Mesendoderm (in vitro differentiated cells): ENCODE measurements at regions not wholly inside any gene's neighbourhood (a gene's known extent, or its start where the extent isn't known, plus 50 kb on each side); places are given as distances from the start of the nearest gene placed in this dataset.

ENCODE experiments used
- DNase-seq: peaks from one replicate; pipeline ENCODE4 v3.0.0; 2013
- H2AK5ac ChIP-seq: 2 replicates; pipeline ENCODE4 v1.6.1; 2013; ENCODE audit warnings: low read length, inconsistent platforms
- H2BK120ac ChIP-seq: 2 replicates; pipeline ENCODE4 v1.6.1; 2013; ENCODE audit warnings: low read depth, mild to moderate bottlenecking, low read length, moderate library complexity, mixed read lengths
- H2BK15ac ChIP-seq: replicated peaks from 2 replicates; pipeline ENCODE4 v1.6.1; 2013; ENCODE audit warnings: low read depth, mild to moderate bottlenecking, moderate library complexity
- H2BK5ac ChIP-seq: 2 replicates; pipeline ENCODE4 v1.6.1; 2013; ENCODE audit warnings: low read length, inconsistent platforms
- H3K18ac ChIP-seq: 2 replicates; pipeline ENCODE4 v1.6.1; 2013; ENCODE audit warnings: mild to moderate bottlenecking, low read length, mixed read lengths
- H3K23ac ChIP-seq: one replicate; pipeline ENCODE4 v1.6.1; 2013; ENCODE audit warnings: low read length
- H3K27ac ChIP-seq: 2 replicates; pipeline ENCODE4 v1.5.1; 2013; ENCODE audit warnings: low read depth, mild to moderate bottlenecking, inconsistent platforms, low read length, moderate library complexity
- H3K27me3 ChIP-seq: 2 replicates; pipeline ENCODE4 v1.6.1; 2013; ENCODE audit warnings: low read length, control low read depth, mild to moderate bottlenecking, inconsistent platforms; ENCODE audit not compliant: insufficient read depth, poor library complexity
- H3K36me3 ChIP-seq: 2 replicates; pipeline ENCODE4 v1.6.1; 2013; ENCODE audit warnings: low read length, inconsistent platforms; ENCODE audit not compliant: control insufficient read depth, insufficient read depth
- H3K4ac ChIP-seq: one replicate; pipeline ENCODE4 v1.6.1; 2013; ENCODE audit warnings: low read depth, mild to moderate bottlenecking, low read length, moderate library complexity
- H3K4me1 ChIP-seq: 2 replicates; pipeline ENCODE4 v1.6.1; 2013; ENCODE audit warnings: low read depth, low read length, inconsistent platforms; ENCODE audit not compliant: control insufficient read depth
- H3K4me2 ChIP-seq: 2 replicates; pipeline ENCODE4 v1.6.1; 2013; ENCODE audit warnings: low read length
- H3K4me3 ChIP-seq: 2 replicates; pipeline ENCODE4 v1.5.1; 2013; ENCODE audit warnings: mild to moderate bottlenecking, low read length
- H3K56ac ChIP-seq: one replicate; pipeline ENCODE4 v1.6.1; 2013; ENCODE audit warnings: low read length
- H3K79me1 ChIP-seq: 2 replicates; pipeline ENCODE4 v1.6.1; 2013; ENCODE audit warnings: low read length, inconsistent platforms
- H3K79me2 ChIP-seq: 2 replicates; pipeline ENCODE4 v1.6.1; 2013; ENCODE audit warnings: mild to moderate bottlenecking, low read length; ENCODE audit not compliant: control insufficient read depth, insufficient read depth
- H3K9ac ChIP-seq: 2 replicates; pipeline ENCODE4 v1.6.1; 2013; ENCODE audit warnings: low read length, inconsistent platforms
- H4K5ac ChIP-seq: one replicate; pipeline ENCODE4 v1.6.1; 2013; ENCODE audit warnings: low read length
- H4K8ac ChIP-seq: one replicate; pipeline ENCODE4 v1.6.1; 2013; ENCODE audit warnings: low read depth, mild to moderate bottlenecking, control low read depth, low read length, moderate library complexity
- WGBS: extraction: QIAGEN DNeasy Blood & Tissue Kit; methylation state at CpG from one replicate; pipeline ENCODE4 v1.1.7; 2013; ENCODE audit warnings: low lambda C conversion rate, missing lambda C conversion rate; ENCODE audit not compliant: insufficient coverage; ENCODE audit errors: extremely low coverage; 5-methylcytosine and 5-hydroxymethylcytosine counted together

DNA sequence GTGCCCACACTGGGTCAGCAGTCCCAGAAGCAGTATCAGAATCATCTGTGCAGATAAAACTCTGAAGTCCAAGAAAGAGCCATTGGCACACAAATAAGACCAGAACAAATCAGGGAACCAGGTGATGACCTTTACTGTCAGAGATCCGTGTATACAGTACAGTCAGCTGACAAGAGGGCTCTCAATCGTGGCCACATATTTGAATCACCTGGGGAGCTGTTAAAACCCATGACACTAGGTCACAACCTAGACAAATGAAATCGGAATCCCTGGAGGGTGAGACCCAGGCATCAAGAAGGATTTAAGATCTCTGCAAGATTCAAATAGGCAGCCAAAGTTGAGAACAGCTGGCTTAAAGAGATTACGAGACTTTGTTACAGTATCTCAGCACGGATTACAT, 807.1 kb downstream of the RNF144A start:
- Histone ChIP-seq H3K27me3 (no peaks in the 10 kb centered on the region), H2BK120ac (no peak overlapping the region), H3K4me1 (peaks cover 6% of the 10 kb centered on the region), H2BK5ac (no peak overlapping the region), H3K36me3 (no peaks in the 10 kb centered on the region), H2BK15ac (no peak overlapping the region), H4K5ac (no peak overlapping the region), H3K18ac (no peak overlapping the region), H4K8ac (no peak overlapping the region), H2AK5ac (no peak overlapping the region), H3K27ac (no peak overlapping the region), H3K9ac (no peak overlapping the region), H3K4me2 (no peak overlapping the region), H3K23ac (no peak overlapping the region), H3K79me1 (no peaks in the 10 kb centered on the region), H3K56ac (no peak overlapping the region), H3K4ac (peak overlapping the region; percentile 9), H3K79me2 (no peaks in the 10 kb centered on the region), H3K4me3 (no peak overlapping the region)
- DNase-seq = peak; percentile 70
- no CpG with 5 or more reads among the region's 5 CpGs for WGBS

DNA sequence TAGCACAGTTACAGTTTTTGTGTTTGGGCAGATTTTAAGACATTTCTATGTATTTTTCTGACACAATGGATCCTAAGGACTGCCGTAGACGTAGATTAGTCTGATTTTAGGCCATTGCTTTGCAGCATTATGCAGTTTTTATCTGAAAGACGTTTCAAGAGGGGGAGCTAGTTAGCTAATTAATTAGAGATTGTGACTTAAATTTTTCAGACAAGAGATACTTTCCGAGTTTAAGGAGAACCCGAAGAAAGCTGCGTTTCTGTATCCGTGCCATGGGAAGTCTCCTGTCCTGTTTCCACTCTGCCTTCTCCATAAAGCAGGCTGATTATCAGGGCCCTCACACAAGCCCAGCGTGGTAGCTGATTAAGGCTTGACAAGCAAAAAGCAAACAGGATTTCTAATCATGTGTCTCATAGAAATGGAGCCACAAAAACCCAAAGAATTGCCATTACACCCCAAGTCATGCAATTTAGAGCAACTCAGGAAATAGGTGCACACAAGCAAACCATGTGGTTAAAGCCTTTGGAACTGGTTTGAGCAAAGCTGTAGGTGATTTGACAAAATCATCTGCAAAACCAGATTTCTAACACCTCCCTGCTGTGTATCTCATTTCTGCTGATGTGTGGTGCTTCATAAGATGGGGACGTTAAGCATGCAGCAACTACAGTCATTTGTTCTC, 808.1 kb downstream of the RNF144A start:
- no CpG with 5 or more reads among the region's 9 CpGs for WGBS
- Histone ChIP-seq H2BK120ac (no peak overlapping the region), H4K8ac (no peak overlapping the region), H3K36me3 (no peaks in the 10 kb centered on the region), H3K79me1 (no peaks in the 10 kb centered on the region), H3K56ac (no peak overlapping the region), H3K23ac (no peak overlapping the region), H4K5ac (no peak overlapping the region), H3K18ac (no peak overlapping the region), H3K27ac (no peak overlapping the region), H3K4me1 (peaks cover 6% of the 10 kb centered on the region), H2BK15ac (no peak overlapping the region), H3K4ac (no peak overlapping the region), H2AK5ac (no peak overlapping the region), H3K4me2 (no peak overlapping the region), H2BK5ac (no peak overlapping the region), H3K4me3 (no peak overlapping the region), H3K79me2 (no peaks in the 10 kb centered on the region), H3K27me3 (no peaks in the 10 kb centered on the region), H3K9ac (no peak overlapping the region)
- DNase-seq = peak; percentile 72

DNA sequence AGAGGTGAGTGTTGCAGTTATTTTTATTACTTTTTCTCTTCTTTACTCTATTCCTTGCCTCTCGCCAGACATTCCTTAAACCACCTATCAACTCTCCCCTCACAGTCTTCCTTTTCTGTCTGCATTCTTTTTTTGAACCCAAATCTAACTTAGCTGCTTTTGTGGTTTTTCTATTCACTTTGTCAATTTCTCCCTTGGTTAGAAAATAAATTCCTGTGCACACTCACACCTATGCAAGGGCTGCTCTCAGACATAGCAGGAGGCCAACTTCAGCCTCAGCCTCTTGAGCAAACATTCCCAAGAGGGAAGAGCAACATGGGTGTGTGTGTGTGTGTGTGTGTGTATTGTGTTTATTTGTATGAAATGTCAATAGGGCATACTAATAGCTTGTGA, 808.6 kb downstream of the RNF144A start:
- no peak overlapping the region for H3K23ac ChIP-seq
- H3K56ac ChIP-seq = no peak overlapping the region
- no peak overlapping the region for H3K4ac ChIP-seq
- H2BK120ac ChIP-seq = no peak overlapping the region
- H4K8ac ChIP-seq = no peak overlapping the region
- no peak overlapping the region for H2BK5ac ChIP-seq
- no peak overlapping the region for H2BK15ac ChIP-seq
- peaks cover 6% of the 10 kb centered on the region for H3K4me1 ChIP-seq
- H3K18ac ChIP-seq = no peak overlapping the region
- WGBS = 100% methylated on average over 1 of the region's 1 CpG
- H3K36me3 ChIP-seq = no peaks in the 10 kb centered on the region
- no peak overlapping the region for H3K9ac ChIP-seq
- no peak overlapping the region for H3K4me2 ChIP-seq
- H3K79me1 ChIP-seq = no peaks in the 10 kb centered on the region
- no peak overlapping the region for H2AK5ac ChIP-seq
- H3K27ac ChIP-seq = no peak overlapping the region
- H3K79me2 ChIP-seq = no peaks in the 10 kb centered on the region
- DNase-seq = peak; percentile 16
- no peaks in the 10 kb centered on the region for H3K27me3 ChIP-seq
- no peak overlapping the region for H4K5ac ChIP-seq
- no peak overlapping the region for H3K4me3 ChIP-seq

DNA sequence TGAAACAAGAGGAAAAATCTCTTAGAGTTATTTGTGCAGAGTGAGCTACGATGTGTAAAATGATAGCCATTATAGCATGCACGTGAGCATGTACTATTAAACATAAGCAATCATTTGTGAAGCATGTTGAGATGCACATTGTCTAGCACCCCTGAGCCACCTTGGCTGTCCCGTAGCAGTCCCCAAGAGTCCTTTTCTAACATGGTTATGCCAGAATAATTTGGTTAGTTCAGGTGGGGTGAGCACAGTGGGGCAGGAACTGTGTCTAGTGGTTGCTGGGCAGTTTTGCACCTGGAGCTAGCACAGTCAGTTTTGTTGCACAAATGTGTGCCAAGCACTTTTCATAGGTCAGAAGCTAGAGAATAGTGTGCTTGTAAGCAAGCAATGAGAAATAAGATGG, 809.8 kb downstream of the RNF144A start:
- no peak overlapping the region for H3K23ac ChIP-seq
- no peak overlapping the region for H3K4me3 ChIP-seq
- no peak overlapping the region for H2BK15ac ChIP-seq
- H3K4me1 ChIP-seq = peaks cover 6% of the 10 kb centered on the region
- WGBS = no CpG with 5 or more reads among the region's 3 CpGs
- H3K27ac ChIP-seq = no peak overlapping the region
- H4K5ac ChIP-seq = no peak overlapping the region
- no peak overlapping the region for H3K56ac ChIP-seq
- no peak overlapping the region for H2BK120ac ChIP-seq
- H3K79me2 ChIP-seq = no peaks in the 10 kb centered on the region
- H3K4ac ChIP-seq = no peak overlapping the region
- H3K27me3 ChIP-seq = no peaks in the 10 kb centered on the region
- no peak overlapping the region for H4K8ac ChIP-seq
- no peak overlapping the region for H2AK5ac ChIP-seq
- H3K79me1 ChIP-seq = no peaks in the 10 kb centered on the region
- no peak overlapping the region for H3K18ac ChIP-seq
- no peak overlapping the region for H2BK5ac ChIP-seq
- H3K36me3 ChIP-seq = no peaks in the 10 kb centered on the region
- no peak for DNase-seq
- no peak overlapping the region for H3K9ac ChIP-seq
- no peak overlapping the region for H3K4me2 ChIP-seq

DNA sequence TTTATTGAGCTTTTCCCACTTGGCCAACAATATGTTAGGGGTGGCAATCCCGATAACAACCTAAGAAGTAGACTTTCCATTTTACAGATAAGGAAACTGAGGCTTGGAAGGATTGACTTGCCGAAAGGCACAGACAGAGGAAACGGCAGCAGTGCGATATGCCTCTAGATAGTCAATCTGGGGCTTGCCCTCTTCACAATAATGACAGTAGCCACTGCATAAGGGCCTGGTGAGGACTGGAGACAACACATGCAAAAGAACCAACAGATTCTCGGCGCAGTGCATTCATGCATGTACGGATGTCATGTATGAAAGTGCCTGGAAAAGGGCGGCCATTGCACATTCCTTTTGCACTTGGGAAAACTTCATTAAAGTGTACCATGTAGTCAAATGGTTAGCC, 811.2 kb downstream of the RNF144A start:
- Histone ChIP-seq H2BK120ac (no peak overlapping the region), H4K8ac (no peak overlapping the region), H2BK15ac (no peak overlapping the region), H2AK5ac (no peak overlapping the region), H3K4me2 (no peak overlapping the region), H3K4me3 (no peak overlapping the region), H4K5ac (no peak overlapping the region), H2BK5ac (no peak overlapping the region), H3K27me3 (no peaks in the 10 kb centered on the region), H3K9ac (no peak overlapping the region), H3K79me1 (no peaks in the 10 kb centered on the region), H3K4me1 (peaks cover 6% of the 10 kb centered on the region), H3K36me3 (no peaks in the 10 kb centered on the region), H3K56ac (no peak overlapping the region), H3K18ac (no peak overlapping the region), H3K27ac (no peak overlapping the region), H3K4ac (no peak overlapping the region), H3K79me2 (no peaks in the 10 kb centered on the region), H3K23ac (no peak overlapping the region)
- no peak for DNase-seq
- no CpG with 5 or more reads among the region's 8 CpGs for WGBS

DNA sequence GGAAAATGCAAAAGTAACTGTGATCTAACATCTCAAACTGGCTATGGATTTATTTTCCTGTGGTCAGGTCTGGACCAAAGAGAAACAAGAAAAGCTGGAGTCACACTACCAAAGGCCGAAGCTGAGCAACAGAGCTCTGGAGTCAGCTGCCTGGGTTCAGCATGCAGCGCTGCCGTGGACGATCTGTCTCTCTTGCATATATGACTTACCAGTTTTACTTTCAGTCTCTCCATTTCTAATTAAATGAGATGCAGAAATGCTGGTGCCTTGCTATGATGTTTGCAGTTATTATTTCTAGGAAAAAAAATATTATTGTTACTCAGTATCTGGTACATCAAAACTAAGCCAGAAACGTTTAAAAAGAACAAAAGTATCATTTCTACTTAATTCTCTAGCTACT, 813.2 kb downstream of the RNF144A start:
- H4K8ac ChIP-seq = no peak overlapping the region
- H3K79me2 ChIP-seq = no peaks in the 10 kb centered on the region
- no peak for DNase-seq
- H3K4me1 ChIP-seq = peaks cover 5% of the 10 kb centered on the region
- WGBS = no CpG with 5 or more reads among the region's 5 CpGs
- H3K4me3 ChIP-seq = no peak overlapping the region
- H3K27me3 ChIP-seq = no peaks in the 10 kb centered on the region
- no peak overlapping the region for H4K5ac ChIP-seq
- H3K36me3 ChIP-seq = no peaks in the 10 kb centered on the region
- no peak overlapping the region for H3K4ac ChIP-seq
- H2BK120ac ChIP-seq = no peak overlapping the region
- H3K79me1 ChIP-seq = no peaks in the 10 kb centered on the region
- no peak overlapping the region for H3K56ac ChIP-seq
- H3K27ac ChIP-seq = no peak overlapping the region
- H3K18ac ChIP-seq = no peak overlapping the region
- H3K23ac ChIP-seq = no peak overlapping the region
- H2BK5ac ChIP-seq = no peak overlapping the region
- no peak overlapping the region for H3K4me2 ChIP-seq
- H2AK5ac ChIP-seq = no peak overlapping the region
- no peak overlapping the region for H3K9ac ChIP-seq
- no peak overlapping the region for H2BK15ac ChIP-seq
